Stimulated activated naive CD4-positive, alpha-beta T cell (primary cell): ENCODE measurements at regions not wholly inside any gene's neighbourhood (a gene's known extent, or its start where the extent isn't known, plus 50 kb on each side); places are given as distances from the start of the nearest gene placed in this dataset.
A peak's percentile ranks its signal among the peaks of the same experiment; 100 is the strongest.
"Not testable (repeated sequence)": the region's sequence is repeated elsewhere in the genome, so short reads cannot be mapped to it uniquely, and the experiment has no call there.

Experiments
- DNase-seq, 6 experiments: peaks; one replicate each; lab custom pipeline; 2025; lab: John Stamatoyannopoulos, UW

- no peak for DNase-seq
Measured at GRCh38 chr18:46226461-46226860, 122.3 kb downstream of the HAUS1 start.

GRCh38 chr18:46229641-46230040 lies 125.5 kb downstream of the HAUS1 start:
- DNase-seq, result not testable (repeated sequence)

- no peak for DNase-seq
Measured at GRCh38 chr18:46236156-46236555, 132.0 kb downstream of the HAUS1 start.

- no peak for DNase-seq
Measured at GRCh38 chr18:46237891-46238290, 133.7 kb downstream of the HAUS1 start.

- no peak for DNase-seq
Measured at GRCh38 chr18:46239549-46239948, 135.4 kb downstream of the HAUS1 start.

- DNase-seq, result no peak
Measured at GRCh38 chr18:46239998-46240397, 135.8 kb downstream of the HAUS1 start.

- DNase-seq, result not testable (repeated sequence)
Measured at GRCh38 chr18:46241393-46241792, 137.2 kb downstream of the HAUS1 start.

- DNase-seq, result no peak
Measured at GRCh38 chr18:46242183-46242582, 138.0 kb downstream of the HAUS1 start.

GRCh38 chr18:46243095-46243494 lies 138.9 kb downstream of the HAUS1 start:
- no peak for DNase-seq

- no peak for DNase-seq
Measured at GRCh38 chr18:46243673-46244072, 139.5 kb downstream of the HAUS1 start.

- DNase-seq, result no peak
Measured at GRCh38 chr18:46246101-46246500, 141.9 kb downstream of the HAUS1 start.

- no peak for DNase-seq
Measured at GRCh38 chr18:46247942-46248341, 143.8 kb downstream of the HAUS1 start.

- peak in 5 of 6 experiments; percentile 14 to 69 (median 65) for DNase-seq
Measured at GRCh38 chr18:46250084-46250811, 146.1 kb downstream of the HAUS1 start.

- DNase-seq, result no peak
Measured at GRCh38 chr18:46250812-46251173, 146.6 kb downstream of the HAUS1 start.

GRCh38 chr18:46252759-46253158 lies 148.6 kb downstream of the HAUS1 start:
- no peak for DNase-seq

GRCh38 chr18:46253498-46253897 lies 149.3 kb downstream of the HAUS1 start:
- DNase-seq, result no peak

GRCh38 chr18:46256078-46256477 lies 151.9 kb downstream of the HAUS1 start:
- no peak for DNase-seq

GRCh38 chr18:46257366-46257765 lies 153.2 kb downstream of the HAUS1 start:
- DNase-seq, result no peak

GRCh38 chr18:46260016-46260878 lies 156.1 kb downstream of the HAUS1 start:
- no peak for DNase-seq

GRCh38 chr18:46260879-46261143 lies 156.6 kb downstream of the HAUS1 start:
- no peak for DNase-seq

GRCh38 chr18:46261799-46262198 lies 157.6 kb downstream of the HAUS1 start:
- no peak for DNase-seq

GRCh38 chr18:46262856-46263255 lies 158.7 kb downstream of the HAUS1 start:
- DNase-seq, result no peak

- no peak for DNase-seq
Measured at GRCh38 chr18:46264255-46264654, 160.1 kb downstream of the HAUS1 start.
